Activated CD8-positive, alpha-beta memory T cell treated with anti-CD3 and anti-CD28 coated beads, Interleukin-2, amount 10 ng/mL, durations not matched to agents 7 days and 5 days (primary cell): ENCODE measurements at regions not wholly inside any gene's neighbourhood (a gene's known extent, or its start where the extent isn't known, plus 50 kb on each side); places are given as distances from the start of the nearest gene placed in this dataset.
A peak's percentile ranks its signal among the peaks of the same experiment; 100 is the strongest.

Source experiments
- ATAC-seq: fragments of 150-1000 bp; cut with Tn5 transposase; one replicate; pipeline ENCODE4 v1.10.0; 2021; ENCODE audit warnings: moderate library complexity
- CTCF ChIA-PET: fragments of 350-600 bp; sonication (Branson Sonifier 250); formaldehyde crosslinking; loops from one replicate; lab custom pipeline; 2021; ENCODE audit warnings: antibody characterized with exemption; lab: Charles Lee
- DNase-seq: peaks from one replicate; pipeline ENCODE4 v3.0.0-alpha.2; 2020
- H3K27ac Mint-ChIP-seq: one replicate; pipeline ENCODE4 v1.8.0; 2021; ENCODE audit warnings: mild to moderate bottlenecking, mixed read lengths
- H3K27me3 Mint-ChIP-seq: one replicate; pipeline ENCODE4 v1.8.0; 2021; ENCODE audit warnings: mixed read lengths
- H3K36me3 Mint-ChIP-seq: one replicate; pipeline ENCODE4 v1.8.0; 2021; ENCODE audit warnings: mild to moderate bottlenecking, mixed read lengths
- H3K4me1 Mint-ChIP-seq: one replicate; pipeline ENCODE4 v1.8.0; 2021; ENCODE audit warnings: mixed read lengths
- H3K4me3 Mint-ChIP-seq: one replicate; pipeline ENCODE4 v1.8.0; 2021; ENCODE audit warnings: mild to moderate bottlenecking, moderate library complexity, mixed read lengths
- H3K9me3 Mint-ChIP-seq: one replicate; pipeline ENCODE4 v1.8.0; 2022; ENCODE audit warnings: low read depth, mixed read lengths

DNA sequence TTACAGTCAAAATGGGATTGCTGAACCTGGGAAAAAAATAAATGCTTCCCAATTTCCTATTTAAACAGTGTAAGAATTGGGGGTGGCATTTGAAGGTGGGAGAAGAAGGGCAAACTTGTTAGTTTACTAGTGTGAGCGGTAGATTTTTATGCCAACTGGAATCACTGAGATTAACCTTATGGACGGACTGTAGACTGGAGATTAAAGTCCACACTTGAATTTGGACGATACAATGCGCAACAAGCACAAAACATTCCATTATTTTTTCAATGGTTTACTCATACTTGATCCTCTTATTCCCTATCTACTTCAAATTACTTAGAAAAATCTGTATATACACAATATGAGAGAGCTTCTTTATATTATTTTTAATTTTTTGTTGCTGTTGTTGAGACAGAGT lies 269.6 kb upstream of the KLF14 start:
- peaks cover 8% of the 10 kb centered on the region for H3K9me3 Mint-ChIP-seq
- DNase-seq (no peak), ATAC-seq (no peak)
- H3K4me1 Mint-ChIP-seq, result peaks cover 58% of the 10 kb centered on the region
- CTCF ChIA-PET, result interaction anchor here (1.5 to 4.0 kb wide), 6 partner anchors 13 to 107 kb away, joined by 3 to 28 read pairs (median 9); no protein-coding TSS in a partner anchor
- H3K27me3 Mint-ChIP-seq, result no peaks in the 10 kb centered on the region
- no peak overlapping the region for H3K27ac Mint-ChIP-seq
- peaks cover 36% of the 10 kb centered on the region for H3K36me3 Mint-ChIP-seq
- no peak overlapping the region for H3K4me3 Mint-ChIP-seq

DNA sequence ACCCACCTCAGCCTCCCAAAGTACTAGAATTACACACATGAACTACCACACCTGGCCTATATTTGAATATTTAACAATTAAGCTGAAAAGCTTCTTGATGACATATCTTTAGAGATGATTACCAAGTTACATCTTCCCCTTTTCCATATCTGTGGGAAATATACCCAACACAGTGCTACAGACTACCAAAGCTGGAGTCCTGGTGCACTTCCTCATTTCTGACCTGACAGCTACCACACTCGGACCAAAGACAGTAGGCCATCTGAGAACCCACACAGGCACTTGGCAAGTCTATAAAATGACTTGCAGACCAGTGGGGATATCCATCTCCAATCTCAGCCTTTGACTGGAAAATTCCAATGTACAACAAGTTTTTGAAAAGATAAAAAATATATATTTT lies 270.4 kb upstream of the KLF14 start:
- no peak for DNase-seq
- no peak for ATAC-seq
- H3K36me3 Mint-ChIP-seq, result peaks cover 36% of the 10 kb centered on the region
- H3K4me1 Mint-ChIP-seq, result peaks cover 58% of the 10 kb centered on the region
- H3K27me3 Mint-ChIP-seq, result no peaks in the 10 kb centered on the region
- no peak overlapping the region for H3K4me3 Mint-ChIP-seq
- CTCF ChIA-PET, result interaction anchor here (0.7 to 4.0 kb wide), 6 partner anchors 16 to 107 kb away, joined by 3 to 28 read pairs (median 4); no protein-coding TSS in a partner anchor
- peak overlapping the region; percentile 43 for H3K27ac Mint-ChIP-seq
- peaks cover 8% of the 10 kb centered on the region for H3K9me3 Mint-ChIP-seq

DNA sequence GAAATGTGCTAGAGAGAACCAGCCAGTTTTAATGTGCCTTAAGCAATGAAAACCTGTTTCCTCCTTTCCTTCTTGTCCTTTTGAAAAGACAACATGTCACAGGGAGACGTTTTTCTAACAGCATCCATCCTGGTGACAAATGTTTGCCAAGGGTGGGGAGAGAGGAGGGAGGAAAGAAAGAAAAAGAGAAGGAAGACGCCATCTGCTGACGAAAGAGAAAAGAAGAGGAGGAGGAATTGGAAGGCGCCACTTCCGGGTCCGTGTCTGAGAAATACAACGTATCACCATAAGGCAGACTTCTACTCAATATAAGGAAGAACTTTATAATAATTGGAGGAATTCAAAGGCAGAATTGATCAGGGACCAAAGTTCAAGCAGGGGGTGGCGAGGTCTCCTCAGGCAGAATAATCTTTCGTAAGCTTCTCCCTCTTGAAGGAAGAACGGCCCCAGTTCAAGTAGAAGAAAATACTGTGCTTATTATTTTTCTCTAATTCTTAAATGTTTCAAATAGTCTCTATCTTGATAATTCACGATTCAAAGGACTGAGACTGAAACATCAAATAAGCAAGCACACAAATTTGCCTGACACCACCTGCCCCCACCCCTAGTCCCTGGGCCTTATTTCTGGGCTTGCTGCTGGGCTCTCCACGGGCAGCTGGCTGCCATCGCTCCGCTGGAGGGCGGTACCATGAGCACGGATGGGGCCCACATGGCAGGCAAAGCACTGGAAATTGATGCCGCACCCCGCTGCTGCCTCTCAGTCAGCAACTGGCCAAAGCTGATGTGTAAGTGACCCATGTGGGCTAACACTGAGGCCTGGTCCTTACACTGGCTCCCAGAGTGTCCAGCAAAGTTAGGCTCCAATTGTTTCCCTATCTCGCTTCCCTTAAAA lies 273.7 kb upstream of the KLF14 start:
- Mint-ChIP-seq H3K4me3 (peak overlapping the region; percentile 49), H3K27me3 (no peaks in the 10 kb centered on the region), H3K4me1 (peaks cover 81% of the 10 kb centered on the region), H3K36me3 (peaks cover 23% of the 10 kb centered on the region), H3K27ac (peak overlapping the region; percentile 93), H3K9me3 (peaks cover 4% of the 10 kb centered on the region)
- peak; percentile 81 for DNase-seq
- CTCF ChIA-PET, result interaction anchor here (0.6 to 3.9 kb wide), 27 partner anchors 9 to 137 kb away, joined by 3 to 53 read pairs (median 4); no protein-coding TSS in a partner anchor
- ATAC-seq, result peak; percentile 58

DNA sequence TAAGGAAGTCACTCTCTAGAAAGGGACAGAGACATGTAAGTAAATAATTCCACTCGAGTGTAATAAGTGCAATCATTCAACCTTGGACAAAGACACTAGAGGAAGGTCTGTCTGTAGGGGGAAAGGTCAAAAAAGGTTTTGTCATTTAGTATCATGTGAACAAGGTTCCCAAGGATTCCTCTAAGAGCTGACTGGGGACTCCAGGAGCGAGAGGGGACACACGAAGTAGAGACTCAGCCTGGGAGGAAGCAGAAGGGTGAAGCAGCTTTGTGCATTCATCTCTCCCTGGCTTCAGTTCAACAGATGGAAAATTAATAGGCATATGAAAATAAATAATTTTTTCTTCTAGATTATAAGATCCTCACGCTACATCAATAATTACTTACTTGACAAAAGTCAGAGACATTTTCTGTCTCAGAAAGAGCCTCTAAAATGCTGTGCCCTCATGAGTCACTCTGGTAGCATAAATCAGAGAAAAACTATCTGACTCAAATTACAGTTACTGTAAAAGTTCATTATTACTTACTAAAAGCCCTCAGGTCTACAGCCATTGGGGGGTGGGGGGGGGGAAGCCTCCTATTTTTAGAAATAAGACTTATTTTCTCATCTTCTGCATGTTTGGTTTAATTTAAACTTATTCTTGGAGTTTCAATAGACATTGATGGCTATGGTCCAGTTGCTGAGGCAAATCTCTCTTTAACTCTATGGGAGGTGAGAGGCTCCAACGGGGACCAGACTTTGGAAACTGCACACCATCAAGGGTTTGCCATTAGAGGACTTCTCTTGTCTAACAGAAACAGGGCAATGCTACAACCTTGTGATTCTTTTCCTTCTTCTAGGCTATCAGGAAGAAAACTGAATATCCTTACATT lies 275.1 kb upstream of the KLF14 start:
- CTCF ChIA-PET, result interaction anchor here (1.0 to 3.9 kb wide), 5 partner anchors 17 to 111 kb away, joined by 3 to 53 read pairs (median 4); no protein-coding TSS in a partner anchor
- peaks cover 2% of the 10 kb centered on the region for H3K9me3 Mint-ChIP-seq
- ATAC-seq, result peak; percentile 28
- H3K27ac Mint-ChIP-seq, result peak overlapping the region; percentile 93
- peaks cover 88% of the 10 kb centered on the region for H3K4me1 Mint-ChIP-seq
- peaks cover 14% of the 10 kb centered on the region for H3K36me3 Mint-ChIP-seq
- H3K27me3 Mint-ChIP-seq, result no peaks in the 10 kb centered on the region
- H3K4me3 Mint-ChIP-seq, result peak overlapping the region; percentile 51
- DNase-seq, result peak; percentile 30

DNA sequence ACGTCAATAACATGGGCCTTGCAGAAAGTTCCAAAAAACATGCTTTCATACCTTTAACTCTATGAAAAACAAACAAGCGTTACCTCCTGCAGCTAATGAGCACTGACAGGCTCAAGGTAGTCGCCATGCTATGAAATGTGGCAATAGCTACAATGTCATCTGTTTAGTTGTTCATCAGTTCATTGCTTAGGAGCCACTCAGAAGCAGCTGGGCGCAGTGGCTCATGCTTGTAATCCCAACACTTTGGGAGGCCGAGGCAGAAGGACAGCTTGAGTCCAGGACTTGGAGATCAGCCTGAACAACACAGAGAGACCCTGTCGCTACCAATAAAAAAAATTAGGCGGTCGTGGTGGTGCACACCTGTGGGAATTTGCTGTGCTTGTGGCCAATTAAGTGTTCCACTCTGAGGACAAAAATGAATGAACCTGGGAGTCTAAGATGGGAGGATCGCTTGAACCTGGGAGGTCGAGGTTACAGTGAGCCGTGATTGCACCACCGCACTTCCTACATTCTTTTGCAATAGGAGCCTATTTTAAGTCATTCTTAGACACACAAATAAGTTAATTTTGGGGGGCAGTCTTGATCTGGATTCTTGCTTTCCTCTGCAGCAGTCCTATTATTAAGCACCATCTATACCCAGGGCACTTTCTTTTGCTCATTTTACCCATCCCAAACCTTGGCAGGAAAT lies 276.2 kb upstream of the KLF14 start:
- CTCF ChIA-PET, result interaction anchor here (1.0 to 3.9 kb wide), 4 partner anchors 28 to 112 kb away, joined by 3 to 53 read pairs (median 6); no protein-coding TSS in a partner anchor
- peaks cover 6% of the 10 kb centered on the region for H3K36me3 Mint-ChIP-seq
- no peaks in the 10 kb centered on the region for H3K27me3 Mint-ChIP-seq
- no peaks in the 10 kb centered on the region for H3K9me3 Mint-ChIP-seq
- H3K27ac Mint-ChIP-seq, result peak overlapping the region; percentile 93
- H3K4me3 Mint-ChIP-seq, result peak overlapping the region; percentile 63
- no peak for DNase-seq
- no peak for ATAC-seq
- H3K4me1 Mint-ChIP-seq, result peaks cover 83% of the 10 kb centered on the region

DNA sequence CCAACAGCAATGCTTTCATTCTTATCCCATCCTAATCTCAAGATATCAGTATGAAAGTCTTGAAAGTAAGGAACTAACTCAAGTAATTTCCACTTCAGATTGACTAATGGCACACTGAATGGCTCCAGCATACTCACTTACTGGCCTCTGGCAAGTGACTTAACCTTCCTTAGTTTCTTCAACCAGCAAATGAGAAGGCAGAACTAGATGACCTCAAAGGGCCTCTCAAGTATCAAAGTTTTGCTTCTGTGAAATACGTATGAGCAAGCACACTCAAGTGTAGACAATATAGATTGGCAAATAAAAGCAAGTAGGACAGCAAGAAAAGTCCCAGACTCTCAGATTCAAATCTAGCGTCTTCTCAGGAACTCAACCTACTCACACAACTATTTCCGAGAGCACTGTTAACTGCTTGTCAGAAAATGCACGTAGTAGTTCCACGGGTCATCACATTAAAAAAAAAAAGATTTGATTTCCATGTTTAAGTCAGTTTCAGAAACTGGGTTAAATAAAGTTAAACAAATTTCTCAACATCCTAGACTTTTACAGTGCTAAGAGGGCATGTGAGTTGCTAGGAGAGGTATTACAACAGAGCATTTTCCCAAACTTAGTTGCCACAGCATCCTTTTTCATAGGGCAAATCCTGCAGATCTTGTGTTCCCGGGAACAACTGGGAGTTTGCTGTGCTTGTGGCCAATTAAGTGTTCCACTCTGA lies 276.9 kb upstream of the KLF14 start:
- CTCF ChIA-PET, result interaction anchor here (0.6 to 3.9 kb wide), 6 partner anchors 10 to 114 kb away, joined by 3 to 53 read pairs (median 6); no protein-coding TSS in a partner anchor
- H3K4me1 Mint-ChIP-seq, result peaks cover 82% of the 10 kb centered on the region
- peak overlapping the region; percentile 93 for H3K27ac Mint-ChIP-seq

DNA sequence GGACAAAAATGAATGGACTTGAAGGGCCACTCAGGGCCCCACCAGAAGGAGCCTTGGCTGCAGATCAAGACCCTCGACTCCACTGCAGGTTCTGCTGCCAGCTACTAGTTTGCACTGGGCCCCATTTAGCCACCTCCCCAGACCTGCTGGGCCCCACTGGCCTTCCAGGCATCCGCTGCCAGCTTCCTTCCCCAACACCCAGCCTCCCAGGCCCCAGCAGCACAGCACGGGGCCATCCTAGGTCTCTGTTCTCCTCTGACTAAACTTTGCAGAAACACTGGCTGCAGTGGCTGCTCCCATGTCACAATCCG lies 277.4 kb upstream of the KLF14 start:
- H3K27me3 Mint-ChIP-seq, result no peaks in the 10 kb centered on the region
- DNase-seq (peak; percentile 63), ATAC-seq (peak; percentile 21)

More for the DNA sequence above, 276.9 kb upstream of the KLF14 start:
- DNase-seq, result no peak
- ATAC-seq, result peak; percentile 55
- H3K4me3 Mint-ChIP-seq, result peak overlapping the region; percentile 63
- no peaks in the 10 kb centered on the region for H3K9me3 Mint-ChIP-seq
- peaks cover 1% of the 10 kb centered on the region for H3K36me3 Mint-ChIP-seq
- no peaks in the 10 kb centered on the region for H3K27me3 Mint-ChIP-seq

DNA sequence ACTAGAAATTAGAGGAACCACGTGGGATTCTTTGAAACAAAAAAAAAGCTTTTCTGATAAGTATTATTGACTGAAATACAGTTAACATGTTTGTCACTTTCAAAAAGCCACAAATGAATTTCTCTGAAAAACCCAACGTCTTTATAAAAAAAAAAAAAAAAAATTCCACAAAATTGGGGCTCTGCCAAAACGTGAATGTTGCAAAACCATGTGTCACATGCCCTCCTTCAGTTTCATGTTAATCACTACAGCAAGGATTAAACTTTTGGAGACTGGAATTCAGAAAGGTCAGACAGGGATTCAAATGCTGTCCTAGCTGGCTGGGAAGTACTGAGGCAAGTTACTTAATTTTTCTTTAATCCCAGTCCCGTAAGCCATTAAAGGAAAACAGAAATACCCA lies 278.0 kb upstream of the KLF14 start:
- ATAC-seq (no peak), DNase-seq (no peak)
- Mint-ChIP-seq H3K4me1 (peaks cover 73% of the 10 kb centered on the region), H3K27ac (peak overlapping the region; percentile 93), H3K36me3 (peaks cover 3% of the 10 kb centered on the region), H3K27me3 (no peaks in the 10 kb centered on the region), H3K9me3 (no peaks in the 10 kb centered on the region), H3K4me3 (peak overlapping the region; percentile 64)
- CTCF ChIA-PET, result interaction anchor here (0.7 to 1.9 kb wide), 8 partner anchors 19 to 115 kb away, joined by 4 to 8 read pairs (median 4); no protein-coding TSS in a partner anchor

More for the DNA sequence above, 277.4 kb upstream of the KLF14 start:
- Mint-ChIP-seq H3K9me3 (no peaks in the 10 kb centered on the region), H3K27ac (peak overlapping the region; percentile 93), H3K36me3 (peaks cover 1% of the 10 kb centered on the region), H3K4me3 (peak overlapping the region; percentile 63), H3K4me1 (peaks cover 77% of the 10 kb centered on the region)
- CTCF ChIA-PET, result interaction anchor here (0.6 to 1.9 kb wide), 7 partner anchors 11 to 114 kb away, joined by 3 to 8 read pairs (median 4); no protein-coding TSS in a partner anchor

DNA sequence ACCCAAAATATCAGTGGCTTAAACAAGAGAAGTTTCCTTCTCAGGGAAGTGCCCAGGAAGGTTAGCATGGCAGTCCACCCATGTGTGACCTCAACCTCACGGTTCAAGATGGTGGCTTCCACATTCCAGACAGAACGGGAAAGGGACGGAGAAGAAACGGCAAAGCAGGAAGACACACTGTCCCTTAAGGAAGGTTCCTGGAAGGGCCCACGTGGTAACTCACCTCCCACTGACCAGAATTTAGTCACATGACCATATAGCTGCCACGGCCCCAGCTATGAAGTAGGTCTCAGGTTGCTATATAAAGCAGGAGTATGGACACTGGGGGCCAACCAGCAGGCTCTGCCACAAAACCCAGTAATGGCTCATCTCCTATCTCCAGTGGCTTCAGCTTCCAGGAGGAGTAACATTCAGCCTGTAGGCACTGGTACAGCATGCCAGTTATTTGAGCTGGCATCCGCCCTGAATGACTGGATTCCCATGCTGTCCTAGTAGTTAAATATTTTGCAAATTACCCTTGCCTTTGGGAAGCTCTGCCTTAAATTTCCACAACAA lies 278.5 kb upstream of the KLF14 start:
- DNase-seq, result peak; percentile 41
- CTCF ChIA-PET, result interaction anchor here (0.8 to 2.1 kb wide), 9 partner anchors 18 to 116 kb away, joined by 3 to 7 read pairs (median 4); no protein-coding TSS in a partner anchor
- H3K27me3 Mint-ChIP-seq, result no peaks in the 10 kb centered on the region
- peak overlapping the region; percentile 93 for H3K27ac Mint-ChIP-seq
- H3K9me3 Mint-ChIP-seq, result no peaks in the 10 kb centered on the region
- H3K4me1 Mint-ChIP-seq, result peaks cover 68% of the 10 kb centered on the region
- peak; percentile 8 for ATAC-seq
- peaks cover 6% of the 10 kb centered on the region for H3K36me3 Mint-ChIP-seq
- H3K4me3 Mint-ChIP-seq, result peak overlapping the region; percentile 64

DNA sequence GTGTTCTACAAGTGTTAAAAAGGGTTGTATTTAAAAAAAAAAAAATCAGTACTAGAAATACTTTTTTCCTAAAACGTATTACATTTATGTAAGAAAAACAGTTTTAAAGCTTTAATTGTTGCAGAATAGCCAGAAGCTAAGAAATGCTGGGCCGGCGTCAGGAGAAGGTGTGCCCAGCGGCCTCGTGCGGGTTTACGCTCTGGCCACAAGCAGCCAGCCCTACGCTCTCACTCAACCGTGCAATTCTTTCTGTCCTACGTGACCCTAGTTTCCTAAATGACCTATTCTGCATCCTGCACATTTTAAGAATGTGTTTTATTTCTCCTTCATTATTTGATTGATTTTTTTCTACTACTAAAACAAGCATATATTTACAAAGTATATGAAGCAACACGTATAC lies 279.7 kb upstream of the KLF14 start:
- Mint-ChIP-seq H3K4me3 (peak overlapping the region; percentile 64), H3K27ac (peak overlapping the region; percentile 93)
- ATAC-seq, result no peak

DNA sequence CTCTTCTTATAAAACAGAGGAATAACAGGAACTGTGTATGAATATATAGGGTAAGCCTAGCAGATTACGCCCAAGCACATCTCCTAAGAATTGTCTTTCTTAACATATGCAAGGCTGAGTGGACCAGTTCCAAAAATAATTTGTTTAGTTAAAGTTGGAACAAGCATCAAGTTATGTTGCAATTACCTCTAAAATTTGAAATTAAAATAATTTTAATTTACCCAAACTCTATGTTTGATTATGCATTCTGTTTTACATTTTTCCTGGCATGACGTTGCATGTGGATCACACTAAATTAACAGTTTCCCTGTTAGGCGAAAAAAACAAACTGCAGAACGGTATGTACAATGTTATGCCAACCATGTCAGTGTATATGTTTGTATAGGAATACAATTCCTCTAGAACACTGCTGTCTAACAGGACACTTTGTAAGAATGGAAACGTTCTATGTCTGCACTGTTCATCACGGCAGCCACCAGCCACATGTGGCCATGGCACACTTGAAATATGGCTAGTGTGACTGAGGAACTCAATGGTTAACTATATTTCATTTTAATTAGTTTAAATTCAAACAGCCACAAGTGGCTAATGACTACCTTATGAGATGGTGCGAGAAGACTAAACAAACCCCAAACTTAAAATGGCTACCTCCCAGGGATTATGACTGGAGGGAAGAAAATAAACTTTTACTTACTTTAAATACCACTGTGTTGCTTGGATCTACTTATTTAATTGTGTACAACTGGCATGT lies 281.1 kb upstream of the KLF14 start:
- ATAC-seq (no peak), DNase-seq (peak; percentile 25)
- H3K9me3 Mint-ChIP-seq, result no peaks in the 10 kb centered on the region
- H3K4me3 Mint-ChIP-seq, result no peak overlapping the region
- CTCF ChIA-PET, result interaction anchor here (0.7 to 2.1 kb wide), 6 partner anchors 7 to 118 kb away, joined by 3 to 9 read pairs (median 6); no protein-coding TSS in a partner anchor
- no peak overlapping the region for H3K27ac Mint-ChIP-seq
- H3K27me3 Mint-ChIP-seq, result no peaks in the 10 kb centered on the region
- H3K36me3 Mint-ChIP-seq, result peaks cover 12% of the 10 kb centered on the region
- H3K4me1 Mint-ChIP-seq, result peaks cover 64% of the 10 kb centered on the region

More for the DNA sequence above, 279.7 kb upstream of the KLF14 start:
- CTCF ChIA-PET, result interaction anchor here (0.7 to 2.1 kb wide), 8 partner anchors 13 to 131 kb away, joined by 3 to 9 read pairs (median 3); no protein-coding TSS in a partner anchor
- DNase-seq, result no peak
- Mint-ChIP-seq H3K9me3 (no peaks in the 10 kb centered on the region), H3K27me3 (no peaks in the 10 kb centered on the region), H3K4me1 (peaks cover 67% of the 10 kb centered on the region), H3K36me3 (peaks cover 12% of the 10 kb centered on the region)
